ENCODE measurements at regions not wholly inside any gene's neighbourhood (a gene's known extent, or its start where the extent isn't known, plus 50 kb on each side); places are given as distances from the start of the nearest gene placed in this dataset.
A peak's percentile ranks its signal among the peaks of the same experiment; 100 is the strongest.

GRCh38 chr12:125311050-125311449, 245.8 kb downstream of the AACS start:
- no peaks in the 10 kb centered on the region for H3K4me1 Mint-ChIP-seq (ENCODE audit: low read depth)
- H3K27me3 Mint-ChIP-seq (ENCODE audit: insufficient read depth): peaks cover 5% of the 10 kb centered on the region

DNA sequence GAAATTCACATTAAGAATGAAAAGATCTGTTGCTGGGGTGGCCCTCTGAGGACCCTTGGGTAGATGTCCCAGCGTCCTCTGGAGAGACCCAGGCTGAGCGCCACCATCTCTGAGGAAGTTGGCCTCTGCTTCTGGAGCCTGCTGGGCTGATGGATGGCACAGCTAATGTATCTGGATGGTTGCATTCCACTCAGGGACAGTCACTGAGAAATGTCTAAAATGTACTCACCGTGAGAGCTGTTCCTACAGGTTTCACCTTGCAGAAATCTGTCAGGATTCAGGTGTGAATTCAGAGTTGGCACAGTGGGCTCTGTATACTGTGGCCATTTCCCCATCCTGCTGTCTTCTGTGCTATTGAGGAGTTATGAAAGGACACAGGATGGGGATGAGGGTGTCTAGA, 247.2 kb downstream of the AACS start:
- DNase-seq (ENCODE audit: low spot score): no peak
- Mint-ChIP-seq H3K27me3 (ENCODE audit: insufficient read depth) (peaks cover 2% of the 10 kb centered on the region), H3K4me1 (ENCODE audit: low read depth) (no peaks in the 10 kb centered on the region), H3K4me3 (no peak overlapping the region), H3K36me3 (ENCODE audit: low read depth) (no peaks in the 10 kb centered on the region), H3K27ac (no peak overlapping the region), H3K9me3 (no peaks in the 10 kb centered on the region)
- intact Hi-C loops (cut with micrococcal nuclease): no loop called here

More at GRCh38 chr12:125311050-125311449, 245.8 kb downstream of the AACS start:
- Mint-ChIP-seq H3K4me3 (no peak overlapping the region), H3K9me3 (no peaks in the 10 kb centered on the region), H3K27ac (no peak overlapping the region), H3K36me3 (ENCODE audit: low read depth) (no peaks in the 10 kb centered on the region)
- DNase-seq (ENCODE audit: low spot score): no peak
- intact Hi-C loops (cut with micrococcal nuclease): no loop called here

GRCh38 chr12:125314051-125314755, 249.0 kb downstream of the AACS start:
- Mint-ChIP-seq H3K27ac (no peak overlapping the region), H3K36me3 (ENCODE audit: low read depth) (no peaks in the 10 kb centered on the region), H3K4me1 (ENCODE audit: low read depth) (no peaks in the 10 kb centered on the region), H3K4me3 (no peak overlapping the region), H3K9me3 (no peaks in the 10 kb centered on the region), H3K27me3 (ENCODE audit: insufficient read depth) (peaks cover 2% of the 10 kb centered on the region)
- intact Hi-C loops (cut with micrococcal nuclease): no loop called here
- no peak for DNase-seq (ENCODE audit: low spot score)

DNA sequence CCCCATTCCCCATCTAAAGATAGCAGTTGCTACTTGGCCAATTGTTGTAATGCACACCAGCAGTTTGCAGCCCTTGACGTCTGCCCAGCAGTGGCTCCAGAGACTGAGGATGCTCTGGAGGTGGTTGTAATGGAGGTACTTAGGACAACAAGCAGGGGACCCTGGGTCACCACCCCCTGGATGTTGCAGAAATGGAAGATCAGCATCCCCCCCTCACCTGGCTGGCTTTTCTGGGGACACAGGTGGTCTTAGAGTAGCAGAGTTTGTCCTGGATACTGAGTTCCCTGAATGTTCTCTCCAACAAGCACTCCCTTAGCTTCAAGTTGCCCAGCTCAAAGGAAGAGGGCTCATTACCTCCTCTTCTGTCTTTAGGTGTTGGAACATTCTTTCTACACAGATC, 250.5 kb downstream of the AACS start:
- Mint-ChIP-seq H3K27me3 (ENCODE audit: insufficient read depth) (peaks cover 2% of the 10 kb centered on the region), H3K9me3 (no peaks in the 10 kb centered on the region), H3K4me3 (no peak overlapping the region), H3K4me1 (ENCODE audit: low read depth) (no peaks in the 10 kb centered on the region), H3K27ac (no peak overlapping the region), H3K36me3 (ENCODE audit: low read depth) (no peaks in the 10 kb centered on the region)
- intact Hi-C loops (cut with micrococcal nuclease): no loop called here
- no peak for DNase-seq (ENCODE audit: low spot score)

GRCh38 chr12:125320177-125320576, 254.9 kb downstream of the AACS start:
- DNase-seq (ENCODE audit: low spot score): no peak
- Mint-ChIP-seq H3K27me3 (ENCODE audit: insufficient read depth) (no peaks in the 10 kb centered on the region), H3K27ac (no peak overlapping the region), H3K9me3 (no peaks in the 10 kb centered on the region), H3K4me3 (no peak overlapping the region), H3K4me1 (ENCODE audit: low read depth) (no peaks in the 10 kb centered on the region), H3K36me3 (ENCODE audit: low read depth) (no peaks in the 10 kb centered on the region)
- intact Hi-C loops (cut with micrococcal nuclease): no loop called here

GRCh38 chr12:125324861-125325490, 259.7 kb downstream of the AACS start:
- Mint-ChIP-seq H3K4me1 (ENCODE audit: low read depth) (no peaks in the 10 kb centered on the region), H3K27ac (no peak overlapping the region), H3K27me3 (ENCODE audit: insufficient read depth) (peaks cover 6% of the 10 kb centered on the region), H3K36me3 (ENCODE audit: low read depth) (no peaks in the 10 kb centered on the region), H3K4me3 (no peak overlapping the region), H3K9me3 (no peaks in the 10 kb centered on the region)
- no peak for DNase-seq (ENCODE audit: low spot score)
- intact Hi-C loops (cut with micrococcal nuclease): no loop called here

DNA sequence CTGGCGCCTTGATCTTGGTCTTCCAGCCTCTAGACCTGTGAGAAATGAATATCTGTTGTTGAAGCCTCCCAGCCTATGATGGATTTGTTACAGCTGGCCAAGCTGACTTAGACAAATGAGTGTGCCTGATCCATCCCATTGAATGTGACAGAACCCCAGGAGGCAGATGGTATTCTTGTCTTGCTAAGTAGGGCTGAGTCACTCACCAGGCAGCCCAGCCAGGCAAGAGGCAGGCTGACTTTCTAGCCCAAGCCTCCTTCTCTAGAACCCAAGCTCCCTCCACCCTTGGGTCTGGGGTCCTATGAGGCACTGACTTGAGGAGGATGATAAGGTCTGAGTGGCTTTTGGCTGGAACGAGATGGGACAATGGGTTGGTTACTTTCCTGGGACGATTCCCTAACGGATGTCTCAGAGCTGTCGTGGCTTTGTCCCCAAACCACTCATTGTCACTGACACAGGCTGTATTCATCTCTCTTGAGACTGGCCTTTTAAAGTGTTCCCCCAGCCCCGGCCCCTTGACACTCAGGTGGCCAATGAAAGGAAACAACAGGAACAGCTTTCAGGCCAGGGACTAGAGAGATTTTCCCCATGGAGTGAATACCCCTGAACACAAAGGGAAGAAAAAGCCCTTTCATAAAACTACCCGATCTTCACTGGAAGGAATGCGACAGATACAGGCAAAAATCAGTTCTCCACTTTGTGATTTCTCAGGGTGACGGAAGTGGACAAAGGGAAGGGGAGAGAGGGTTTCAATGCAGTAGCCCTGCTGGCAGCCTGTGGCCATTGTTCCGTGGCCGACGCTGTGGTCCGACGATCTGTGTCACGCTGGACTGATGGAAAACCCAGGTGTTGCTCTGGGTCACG, 264.2 kb downstream of the AACS start:
- Mint-ChIP-seq H3K27me3 (ENCODE audit: insufficient read depth) (peaks cover 17% of the 10 kb centered on the region), H3K4me3 (no peak overlapping the region), H3K27ac (no peak overlapping the region), H3K4me1 (ENCODE audit: low read depth) (no peaks in the 10 kb centered on the region), H3K36me3 (ENCODE audit: low read depth) (no peaks in the 10 kb centered on the region), H3K9me3 (no peaks in the 10 kb centered on the region)
- intact Hi-C loops (cut with micrococcal nuclease): no loop called here
- DNase-seq (ENCODE audit: low spot score): no peak

DNA sequence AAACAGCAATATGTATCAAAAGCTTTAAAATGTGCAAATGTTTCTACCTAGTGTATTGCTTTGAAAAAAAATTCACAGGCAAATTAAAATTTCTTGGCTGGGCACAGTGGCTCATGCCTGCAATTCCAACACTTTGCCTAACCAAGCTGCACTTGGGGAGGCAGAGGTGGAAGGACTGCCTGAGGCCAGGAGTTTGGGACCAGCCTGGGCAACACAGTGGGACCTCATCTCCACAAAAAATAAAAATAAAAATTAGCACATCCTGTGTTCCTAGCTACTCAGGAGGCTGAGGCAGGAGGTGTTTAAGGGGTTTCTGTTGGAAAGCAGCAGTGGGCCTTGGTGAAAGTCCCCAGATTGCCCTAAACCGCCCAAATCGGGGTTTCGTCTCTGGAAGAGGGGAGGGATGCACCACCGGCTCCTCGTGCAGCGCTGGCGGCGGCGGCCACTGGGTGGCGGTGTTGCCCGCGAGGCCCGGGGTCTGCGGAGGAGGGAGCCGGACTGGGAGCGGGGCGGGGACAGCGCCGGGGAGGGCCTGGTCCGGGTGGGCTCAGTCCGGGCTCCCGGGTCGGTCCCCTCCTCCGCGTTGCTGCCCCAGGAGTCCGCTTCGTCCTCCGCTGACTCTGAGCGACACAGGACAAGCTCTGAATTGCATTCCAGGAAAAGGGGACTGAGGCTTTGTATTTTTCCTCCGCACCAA, 265.6 kb downstream of the AACS start:
- H3K4me3 Mint-ChIP-seq: no peak overlapping the region
- H3K36me3 Mint-ChIP-seq (ENCODE audit: low read depth): no peaks in the 10 kb centered on the region
- no peak overlapping the region for H3K27ac Mint-ChIP-seq
- intact Hi-C loops (cut with micrococcal nuclease): loop anchor here (1.0 kb wide), 1 partner anchor 73 kb away; no protein-coding TSS in a partner anchor
- H3K9me3 Mint-ChIP-seq: no peaks in the 10 kb centered on the region
- peak; percentile 37 for DNase-seq (ENCODE audit: low spot score)
- H3K4me1 Mint-ChIP-seq (ENCODE audit: low read depth): no peaks in the 10 kb centered on the region
- peaks cover 17% of the 10 kb centered on the region for H3K27me3 Mint-ChIP-seq (ENCODE audit: insufficient read depth)

DNA sequence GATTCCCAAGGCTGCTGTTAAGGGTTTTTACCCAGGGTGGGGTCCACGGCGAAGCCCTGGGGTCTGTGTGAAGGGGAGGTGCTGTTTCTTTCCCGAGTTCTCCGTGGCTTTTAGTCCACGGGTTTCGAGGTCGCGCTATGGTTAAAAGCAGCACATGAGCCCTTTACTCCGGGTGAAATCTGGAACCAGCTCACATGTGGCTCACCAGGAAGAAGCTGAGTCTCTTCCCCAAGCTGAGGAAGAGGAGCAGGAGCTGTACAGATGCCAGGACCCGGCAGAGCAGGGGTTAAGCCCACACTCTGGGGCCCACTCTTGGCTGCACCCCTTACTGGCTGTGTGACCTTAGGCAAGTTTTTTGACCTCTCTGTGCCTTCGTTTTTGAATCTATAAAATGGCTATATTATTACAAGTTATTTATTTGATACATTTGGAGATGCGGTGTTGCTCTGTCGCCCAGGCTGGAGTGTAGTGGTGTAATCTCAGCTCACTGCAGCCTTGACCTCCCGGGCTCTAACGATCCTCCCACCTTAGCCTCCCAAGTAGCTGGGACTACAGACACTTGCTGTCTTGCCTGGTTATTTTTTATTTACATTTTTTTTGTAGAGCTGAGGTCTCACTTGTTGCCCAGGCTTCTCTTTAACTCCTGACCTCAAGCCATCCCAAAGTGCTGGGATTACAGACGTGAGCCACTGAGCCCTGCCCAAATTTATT, 266.3 kb downstream of the AACS start:
- no peaks in the 10 kb centered on the region for H3K9me3 Mint-ChIP-seq
- intact Hi-C loops (cut with micrococcal nuclease): loop anchor here (1.0 kb wide), 1 partner anchor 72 kb away; no protein-coding TSS in a partner anchor
- H3K4me1 Mint-ChIP-seq (ENCODE audit: low read depth): no peaks in the 10 kb centered on the region
- H3K27me3 Mint-ChIP-seq (ENCODE audit: insufficient read depth): peaks cover 19% of the 10 kb centered on the region
- no peak overlapping the region for H3K4me3 Mint-ChIP-seq
- no peak for DNase-seq (ENCODE audit: low spot score)
- no peaks in the 10 kb centered on the region for H3K36me3 Mint-ChIP-seq (ENCODE audit: low read depth)
- H3K27ac Mint-ChIP-seq: no peak overlapping the region

DNA sequence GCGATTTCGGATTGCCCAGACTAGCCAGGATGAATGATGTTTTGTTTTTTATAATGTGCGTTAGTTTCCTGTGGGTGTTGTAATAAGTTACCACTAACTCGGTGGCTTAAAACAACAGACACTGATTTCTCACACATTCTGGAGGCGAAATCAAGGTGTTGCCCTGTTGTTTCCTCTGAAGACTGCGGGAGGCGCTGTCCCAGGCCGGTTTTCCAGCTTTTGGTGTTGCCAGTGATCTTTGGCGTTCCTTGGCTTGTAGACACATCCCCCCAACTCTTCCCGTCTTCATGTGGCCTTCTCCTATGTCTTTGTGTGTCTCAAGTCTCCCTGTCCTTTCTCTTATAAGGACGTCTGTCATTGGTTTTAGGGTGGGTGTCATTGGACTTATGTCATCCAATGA, 267.7 kb downstream of the AACS start:
- Mint-ChIP-seq H3K4me3 (no peak overlapping the region), H3K27ac (no peak overlapping the region), H3K9me3 (no peaks in the 10 kb centered on the region), H3K27me3 (ENCODE audit: insufficient read depth) (peaks cover 20% of the 10 kb centered on the region), H3K4me1 (ENCODE audit: low read depth) (no peaks in the 10 kb centered on the region), H3K36me3 (ENCODE audit: low read depth) (no peaks in the 10 kb centered on the region)
- no peak for DNase-seq (ENCODE audit: low spot score)
- intact Hi-C loops (cut with micrococcal nuclease): no loop called here

GRCh38 chr12:125336246-125336645, 271.0 kb downstream of the AACS start:
- DNase-seq (ENCODE audit: low spot score): no peak
- no peak overlapping the region for H3K4me3 Mint-ChIP-seq
- H3K36me3 Mint-ChIP-seq (ENCODE audit: low read depth): no peaks in the 10 kb centered on the region
- H3K4me1 Mint-ChIP-seq (ENCODE audit: low read depth): no peaks in the 10 kb centered on the region
- intact Hi-C loops (cut with micrococcal nuclease): no loop called here
- H3K27me3 Mint-ChIP-seq (ENCODE audit: insufficient read depth): peaks cover 14% of the 10 kb centered on the region
- H3K27ac Mint-ChIP-seq: no peak overlapping the region
- H3K9me3 Mint-ChIP-seq: no peaks in the 10 kb centered on the region

DNA sequence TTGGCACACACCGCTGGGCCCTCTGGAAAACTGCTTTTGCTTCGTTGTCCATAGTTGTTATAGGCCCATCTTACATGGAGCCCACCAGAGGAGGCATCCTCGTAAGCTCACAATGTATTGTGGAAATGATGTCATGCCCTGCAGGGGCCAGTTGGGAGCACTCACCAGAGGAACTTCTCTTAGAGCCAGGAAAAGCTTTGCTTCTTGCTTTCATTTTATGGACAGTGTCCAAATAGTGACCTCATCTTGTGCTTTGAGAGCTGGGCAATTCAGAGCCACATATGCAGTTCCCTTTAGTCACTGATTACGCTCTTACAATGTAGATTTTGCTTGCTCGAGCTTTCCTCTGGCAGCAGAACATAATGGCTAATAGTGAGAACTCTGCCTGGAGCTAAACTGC, 275.6 kb downstream of the AACS start:
- Mint-ChIP-seq H3K4me1 (ENCODE audit: low read depth) (no peaks in the 10 kb centered on the region), H3K27ac (no peak overlapping the region), H3K36me3 (ENCODE audit: low read depth) (no peaks in the 10 kb centered on the region), H3K4me3 (no peak overlapping the region), H3K9me3 (no peaks in the 10 kb centered on the region), H3K27me3 (ENCODE audit: insufficient read depth) (peaks cover 7% of the 10 kb centered on the region)
- intact Hi-C loops (cut with micrococcal nuclease): loop anchor here (10.0 kb wide), 1 partner anchor 156 kb away; the partner anchor contains the start of gene TMEM132B
- no peak for DNase-seq (ENCODE audit: low spot score)
